ENCODE measurements at regions not wholly inside any gene's neighbourhood (a gene's known extent, or its start where the extent isn't known, plus 50 kb on each side); places are given as distances from the start of the nearest gene placed in this dataset.

GRCh38 chr3:111359261-111360030, 182.6 kb upstream of the CD96 start:
- no peak for DNase-seq (ENCODE audit: extremely low read depth, low read depth)
- no peak overlapping the region for H3K4me3 ChIP-seq (replicated peaks; ENCODE audit: low read depth, low read length)
- no peak for TF ChIP-seq CTCF (IDR thresholded peaks at IDR 0.05; ENCODE audit: low read depth, low read length, missing control alignments)

- no peak for TF ChIP-seq CTCF (IDR thresholded peaks at IDR 0.05; ENCODE audit: low read depth, low read length, missing control alignments)
- H3K4me3 ChIP-seq (replicated peaks; ENCODE audit: low read depth, low read length), result no peak overlapping the region
- DNase-seq (ENCODE audit: extremely low read depth, low read depth), result no peak
Observed at GRCh38 chr3:111362381-111363009, 179.5 kb upstream of the CD96 start.

- no peak overlapping the region for H3K4me3 ChIP-seq (replicated peaks; ENCODE audit: low read depth, low read length)
- no peak for DNase-seq (ENCODE audit: extremely low read depth, low read depth)
- TF ChIP-seq CTCF (IDR thresholded peaks at IDR 0.05; ENCODE audit: low read depth, low read length, missing control alignments), result no peak
Observed at GRCh38 chr3:111366515-111366914, 175.5 kb upstream of the CD96 start.

- no peak for DNase-seq (ENCODE audit: extremely low read depth, low read depth)
- no peak overlapping the region for H3K4me3 ChIP-seq (replicated peaks; ENCODE audit: low read depth, low read length)
- TF ChIP-seq CTCF (IDR thresholded peaks at IDR 0.05; ENCODE audit: low read depth, low read length, missing control alignments), result no peak
Observed at GRCh38 chr3:111368056-111368455, 173.9 kb upstream of the CD96 start.

- no peak overlapping the region for H3K4me3 ChIP-seq (replicated peaks; ENCODE audit: low read depth, low read length)
- no peak for TF ChIP-seq CTCF (IDR thresholded peaks at IDR 0.05; ENCODE audit: low read depth, low read length, missing control alignments)
- no peak for DNase-seq (ENCODE audit: extremely low read depth, low read depth)
Observed at GRCh38 chr3:111369958-111370357, 172.0 kb upstream of the CD96 start.

GRCh38 chr3:111373239-111373638, 168.8 kb upstream of the CD96 start:
- no peak for TF ChIP-seq CTCF (IDR thresholded peaks at IDR 0.05; ENCODE audit: low read depth, low read length, missing control alignments)
- H3K4me3 ChIP-seq (replicated peaks; ENCODE audit: low read depth, low read length), result no peak overlapping the region
- no peak for DNase-seq (ENCODE audit: extremely low read depth, low read depth)
